Breast epithelium (tissue), 4 donors: ENCODE measurements at regions not wholly inside any gene's neighbourhood (a gene's known extent, or its start where the extent isn't known, plus 50 kb on each side); places are given as distances from the start of the nearest gene placed in this dataset.

Source experiments
- DNase-seq, 2 donors: peaks; one replicate each; pipeline ENCODE4 v3.0.0-alpha.2; 2019; ENCODE audit warnings: low spot score in 2 of 2
- H3K27ac ChIP-seq, 2 donors: fragments of 200-600 bp; sonication (generic) in 1 of 2; one replicate each; pipeline ENCODE4 v1.5.1; 2016 to 2019; ENCODE audit warnings: mild to moderate bottlenecking in 1 of 2
- H3K27me3 ChIP-seq, 2 donors: fragments of 200-600 bp; sonication (generic) in 1 of 2; one replicate each; pipeline versions ENCODE4 v1.5.1 to v1.6.0; 2017 to 2019; ENCODE audit warnings: control low read depth in 1 of 2, mild to moderate bottlenecking in 1 of 2
- H3K36me3 ChIP-seq: fragments of 200-600 bp; one replicate; pipeline ENCODE4 v1.5.1; 2019
- H3K4me1 ChIP-seq, 2 donors: fragments of 200-600 bp; sonication (generic); one replicate each; pipeline ENCODE4 v1.5.1; 2016 to 2019; ENCODE audit warnings: control low read depth in 1 of 2
- H3K4me3 ChIP-seq, 3 donors: fragments of 200-600 bp; sonication (generic); 1 replicate in 2 of 3; 2 replicates in 1 of 3; pipeline ENCODE4 v1.5.1; 2016 to 2019; ENCODE audit warnings: mild to moderate bottlenecking in 3 of 3, moderate library complexity in 2 of 3
- H3K9me3 ChIP-seq, 2 donors: fragments of 200-600 bp; sonication (generic) in 1 of 2; one replicate each; pipeline ENCODE4 v1.5.1; 2016 to 2019; ENCODE audit warnings: control low read depth in 1 of 2
- POLR2A ChIP-seq: fragments of 450-650 bp; IDR thresholded peaks from one replicate; pipeline ENCODE4 v1.6.1; 2016; ENCODE audit warnings: antibody characterized with exemption, mild to moderate bottlenecking, moderate library complexity
- POLR2AphosphoS5 ChIP-seq, 3 donors: sonication (generic); formaldehyde crosslinking; IDR thresholded peaks; one replicate each; pipeline ENCODE4 v1.6.1; 2017; ENCODE audit warnings: antibody characterized with exemption in 3 of 3
- intact Hi-C: fragments of 100-400 bp; cut with DNase I; formaldehyde crosslinking; loops from one replicate; pipeline ENCODE4 v1.15.1; 2023; ENCODE audit warnings: low total_unique reads
- TF ChIP-seq, protein P1 (sequence below), 3 donors: fragments of 450-650 bp; IDR thresholded peaks; one replicate each; pipeline ENCODE4 v1.5.1; 2016 to 2017; ENCODE audit warnings: antibody characterized with exemption in 3 of 3, mild to moderate bottlenecking in 3 of 3, moderate library complexity in 3 of 3

DNA sequence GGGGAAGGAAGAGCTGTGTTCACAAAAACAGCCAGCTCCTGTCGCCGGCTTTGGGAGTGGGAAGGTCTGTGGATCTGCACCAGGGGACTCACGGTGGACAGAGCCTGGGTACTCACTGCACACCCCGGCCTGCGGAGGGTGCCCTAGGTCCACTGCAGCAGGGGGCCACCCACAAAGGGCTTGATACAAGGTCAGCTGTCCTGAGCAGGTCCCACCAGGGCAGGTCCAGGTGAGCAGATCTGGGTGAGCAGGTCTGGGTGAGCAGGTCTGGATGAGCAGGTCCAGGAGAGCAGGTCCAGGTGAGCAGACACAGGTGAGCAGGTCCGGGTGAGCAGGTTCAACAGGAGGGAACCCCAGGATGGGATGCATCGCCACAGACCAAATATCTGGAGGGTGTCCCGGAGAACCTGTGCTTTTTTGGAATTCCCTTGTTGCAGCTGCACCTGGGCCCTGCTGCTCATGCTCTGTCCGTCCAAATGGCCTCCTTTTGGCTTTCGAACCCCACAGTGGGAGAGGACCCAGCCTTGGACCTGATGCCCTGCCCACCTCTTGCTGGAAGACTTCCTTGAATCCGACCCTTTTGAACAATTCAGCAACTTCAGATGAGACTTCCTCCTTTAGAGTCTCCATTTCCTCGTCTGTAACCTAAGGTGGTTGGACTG lies 485.3 kb downstream of the TBC1D22A start:
- Histone ChIP-seq H3K4me1 (no peaks in the 10 kb centered on the region), H3K9me3 (no peaks in the 10 kb centered on the region), H3K27ac (no peak overlapping the region), H3K27me3 (peaks cover 0 to 22% of the 10 kb centered on the region in 2 donors), H3K36me3 (no peaks in the 10 kb centered on the region), H3K4me3 (no peak overlapping the region)
- TF ChIP-seq POLR2A: no peak
- TF ChIP-seq, protein P1, sequence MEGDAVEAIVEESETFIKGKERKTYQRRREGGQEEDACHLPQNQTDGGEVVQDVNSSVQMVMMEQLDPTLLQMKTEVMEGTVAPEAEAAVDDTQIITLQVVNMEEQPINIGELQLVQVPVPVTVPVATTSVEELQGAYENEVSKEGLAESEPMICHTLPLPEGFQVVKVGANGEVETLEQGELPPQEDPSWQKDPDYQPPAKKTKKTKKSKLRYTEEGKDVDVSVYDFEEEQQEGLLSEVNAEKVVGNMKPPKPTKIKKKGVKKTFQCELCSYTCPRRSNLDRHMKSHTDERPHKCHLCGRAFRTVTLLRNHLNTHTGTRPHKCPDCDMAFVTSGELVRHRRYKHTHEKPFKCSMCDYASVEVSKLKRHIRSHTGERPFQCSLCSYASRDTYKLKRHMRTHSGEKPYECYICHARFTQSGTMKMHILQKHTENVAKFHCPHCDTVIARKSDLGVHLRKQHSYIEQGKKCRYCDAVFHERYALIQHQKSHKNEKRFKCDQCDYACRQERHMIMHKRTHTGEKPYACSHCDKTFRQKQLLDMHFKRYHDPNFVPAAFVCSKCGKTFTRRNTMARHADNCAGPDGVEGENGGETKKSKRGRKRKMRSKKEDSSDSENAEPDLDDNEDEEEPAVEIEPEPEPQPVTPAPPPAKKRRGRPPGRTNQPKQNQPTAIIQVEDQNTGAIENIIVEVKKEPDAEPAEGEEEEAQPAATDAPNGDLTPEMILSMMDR (IDR thresholded peaks at IDR 0.05): no peak
- intact Hi-C loops: no loop called here
- DNase-seq: peak in 1 of 2 donors; percentile 44

DNA sequence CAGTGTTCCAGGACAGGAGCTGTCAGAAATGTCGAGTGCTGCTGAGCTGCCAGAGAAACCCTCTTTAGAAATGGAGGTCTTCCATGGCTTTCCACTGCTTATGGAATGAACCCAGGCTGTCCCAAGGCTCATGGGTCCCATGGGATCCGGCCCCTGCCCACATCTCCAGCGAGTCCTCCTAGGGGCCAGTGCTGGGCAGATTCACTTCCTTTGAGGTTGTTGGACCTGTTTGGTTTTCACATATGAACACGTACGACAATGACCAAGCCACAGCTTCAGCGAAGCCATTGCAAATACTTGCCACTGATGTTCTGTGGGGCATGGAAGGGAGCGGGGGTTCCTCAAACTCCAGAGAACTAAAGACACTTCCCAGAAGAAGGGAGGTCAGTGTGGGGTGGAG lies 483.3 kb downstream of the TBC1D22A start:
- no peak overlapping the region for H3K4me3 ChIP-seq
- no peaks in the 10 kb centered on the region for H3K36me3 ChIP-seq
- H3K4me1 ChIP-seq: no peaks in the 10 kb centered on the region
- DNase-seq: peak in 1 of 2 donors; percentile 22
- peaks cover 0 to 9% of the 10 kb centered on the region in 2 donors for H3K27me3 ChIP-seq
- no peaks in the 10 kb centered on the region for H3K9me3 ChIP-seq
- intact Hi-C loops: no loop called here
- TF ChIP-seq, protein P1 (IDR thresholded peaks at IDR 0.05): no peak
- TF ChIP-seq POLR2AphosphoS5 (IDR thresholded peaks at IDR 0.05) (no peak), POLR2A (no peak)
- no peak overlapping the region for H3K27ac ChIP-seq

DNA sequence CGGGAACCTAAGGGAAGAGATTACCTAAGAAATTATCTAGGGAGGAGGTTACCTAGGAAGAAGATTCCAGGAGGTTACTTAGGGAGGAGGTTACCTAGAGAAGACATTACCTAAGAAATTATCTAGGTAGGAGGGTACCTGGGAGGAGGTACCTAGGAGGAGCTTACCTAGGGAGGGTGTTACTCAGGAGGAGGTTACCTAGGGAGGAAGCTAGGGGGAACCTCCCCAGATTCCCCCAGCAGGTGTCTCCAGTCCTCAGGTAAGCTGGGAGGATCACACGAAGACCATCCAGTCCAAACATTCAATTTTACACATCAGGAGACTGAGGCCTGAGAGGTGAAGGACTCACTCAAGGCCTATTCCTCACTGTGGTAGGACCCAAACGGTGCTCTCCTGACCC lies 482.8 kb downstream of the TBC1D22A start:
- no peak overlapping the region for H3K4me3 ChIP-seq
- DNase-seq: no peak
- no peaks in the 10 kb centered on the region for H3K36me3 ChIP-seq
- H3K27ac ChIP-seq: no peak overlapping the region
- intact Hi-C loops: no loop called here
- H3K9me3 ChIP-seq: no peaks in the 10 kb centered on the region
- H3K4me1 ChIP-seq: no peaks in the 10 kb centered on the region
- peaks cover 0 to 4% of the 10 kb centered on the region in 2 donors for H3K27me3 ChIP-seq
- TF ChIP-seq POLR2A: no peak
- no peak for TF ChIP-seq POLR2AphosphoS5 (IDR thresholded peaks at IDR 0.05)
- TF ChIP-seq, protein P1 (IDR thresholded peaks at IDR 0.05): no peak

DNA sequence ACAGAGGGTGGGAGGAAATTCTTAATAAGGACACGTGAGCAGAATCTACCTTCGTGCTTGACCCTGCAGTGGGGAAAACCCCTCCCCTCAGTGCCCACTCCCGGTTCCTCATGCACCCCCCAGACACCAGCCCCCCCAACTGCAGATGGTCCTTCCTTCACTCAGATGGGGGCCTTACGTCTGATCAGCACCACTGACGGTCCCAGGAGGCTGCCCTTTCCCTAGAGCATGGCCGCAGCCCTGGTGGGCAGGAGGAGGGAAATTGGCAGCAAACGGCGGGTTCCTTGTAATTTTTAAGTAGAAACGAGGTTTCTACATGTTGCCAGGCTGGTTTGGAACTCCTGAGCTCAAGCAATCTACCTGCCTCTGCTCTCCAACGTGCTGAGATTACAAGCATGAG lies 477.7 kb downstream of the TBC1D22A start:
- Histone ChIP-seq H3K27me3 (peaks cover 0 to 13% of the 10 kb centered on the region in 2 donors), H3K4me1 (no peaks in the 10 kb centered on the region), H3K9me3 (no peaks in the 10 kb centered on the region), H3K27ac (no peak overlapping the region), H3K36me3 (no peaks in the 10 kb centered on the region), H3K4me3 (no peak overlapping the region)
- TF ChIP-seq POLR2A (no peak), POLR2AphosphoS5 (IDR thresholded peaks at IDR 0.05) (no peak)
- TF ChIP-seq, protein P1 (IDR thresholded peaks at IDR 0.05): no peak
- DNase-seq: no peak
- intact Hi-C loops: no loop called here

DNA sequence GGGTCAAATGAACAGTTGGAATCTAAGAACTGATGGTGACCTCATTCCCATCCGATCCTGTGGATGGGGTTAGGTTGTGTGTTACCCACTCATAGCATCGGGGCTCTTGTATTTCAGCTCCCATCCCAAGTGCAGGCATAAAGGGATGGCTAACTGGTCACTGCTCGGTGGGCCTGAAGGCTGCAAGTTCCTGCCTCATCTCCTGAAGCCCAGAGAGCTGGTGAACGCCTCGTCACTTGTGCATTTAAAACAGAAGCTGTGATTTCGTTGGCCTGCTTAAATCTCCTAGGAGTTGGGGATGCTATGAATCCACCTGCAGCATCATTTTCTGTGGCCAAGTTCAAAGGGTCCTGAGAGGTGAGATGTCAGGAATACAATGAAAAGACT lies 477.0 kb downstream of the TBC1D22A start:
- DNase-seq: no peak
- peaks cover 0 to 3% of the 10 kb centered on the region in 2 donors for H3K9me3 ChIP-seq
- intact Hi-C loops: no loop called here
- no peaks in the 10 kb centered on the region for H3K36me3 ChIP-seq
- H3K27me3 ChIP-seq: peaks cover 0 to 13% of the 10 kb centered on the region in 2 donors
- no peaks in the 10 kb centered on the region for H3K4me1 ChIP-seq
- H3K27ac ChIP-seq: no peak overlapping the region
- TF ChIP-seq POLR2AphosphoS5 (IDR thresholded peaks at IDR 0.05) (no peak), POLR2A (no peak)
- TF ChIP-seq, protein P1 (IDR thresholded peaks at IDR 0.05): no peak
- H3K4me3 ChIP-seq: no peak overlapping the region
